ENCODE measurements at regions not wholly inside any gene's neighbourhood (a gene's known extent, or its start where the extent isn't known, plus 50 kb on each side); places are given as distances from the start of the nearest gene placed in this dataset.

GRCh38 chr13:72121466-72121865 is 254.5 kb upstream of the DACH1 start (continued):
- TF ChIP-seq ZBTB10 (CRISPR knock-in tag; IDR thresholded peaks at IDR 0.05; ENCODE audit: borderline replicate concordance): no peak
- TF ChIP-seq ZFAT (CRISPR knock-in tag; conservative IDR thresholded peaks at IDR 0.05): no peak

- Histone ChIP-seq H3K4me2 (ENCODE audit: low read depth, low read length) (no peak overlapping the region), H3K4me1 (ENCODE audit: insufficient read depth, low read length) (no peaks in the 10 kb centered on the region), H2AFZ (ENCODE audit: low read length) (no peak overlapping the region), H3K79me2 (ENCODE audit: insufficient read depth, low read length) (no peaks in the 10 kb centered on the region), H3K9ac (ENCODE audit: insufficient read depth, low read depth, low read length) (no peak overlapping the region), H3K9me3 (ENCODE audit: low read length) (no peaks in the 10 kb centered on the region), H4K20me1 (ENCODE audit: insufficient read depth, low read length) (no peaks in the 10 kb centered on the region), H3K4me3 (replicated peaks in 1 of 3; ENCODE audit: insufficient read depth in 1 of 3, low read depth in 2 of 3, low read length in 3 of 3) (no peak overlapping the region), H3K27me3 (ENCODE audit: control insufficient read depth in 1 of 2, insufficient read depth in 2 of 2, low read length in 2 of 2) (no peaks in the 10 kb centered on the region), H3K27ac (ENCODE audit: extremely low read length, insufficient read depth, low read length) (no peak overlapping the region), H3K36me3 (replicated peaks in 1 of 2; ENCODE audit: control insufficient read depth in 1 of 2, insufficient read depth in 2 of 2, low read length in 2 of 2) (no peaks in the 10 kb centered on the region)
- in situ Hi-C loops (cut with HindIII; ENCODE audit: extremely low pct_ligation_motif_present, low pct_unique_long_range_greater_than_20kb): no loop called here
- ChIA-PET POLR2A (no interaction called here), CTCF (ENCODE audit: low intra/inter-chr PET ratio, low total read pairs) (no interaction called here)
- TF ChIP-seq SCMH1 (CRISPR knock-in tag; IDR thresholded peaks at IDR 0.05; ENCODE audit: borderline replicate concordance) (no peak), HMG20A (CRISPR knock-in tag; IDR thresholded peaks at IDR 0.05; ENCODE audit: borderline replicate concordance) (no peak), ZNF572 (CRISPR knock-in tag; IDR thresholded peaks at IDR 0.05) (no peak), ZNF235 (CRISPR knock-in tag; IDR thresholded peaks at IDR 0.05; ENCODE audit: borderline replicate concordance) (no peak), ZNF207 (IDR thresholded peaks at IDR 0.05; ENCODE audit: borderline replicate concordance) (no peak), MAFK (conservative IDR thresholded peaks at IDR 0.05 in 1 of 2, IDR thresholded peaks at IDR 0.05 in 1 of 2; ENCODE audit: low read length in 2 of 2) (no peak), HNRNPK (IDR thresholded peaks at IDR 0.05; ENCODE audit: low read depth, low read length, poor library complexity, severe bottlenecking) (no peak)
- no peak for DNase-seq (ENCODE audit: low spot score)
- intact Hi-C loops (cut with micrococcal nuclease; ENCODE audit: unreplicated experiment): no loop called here
- ATAC-seq: no peak
- FAIRE-seq: no peak
- no TSS peak for BruUV-seq (replicated peaks)
- WGBS (ENCODE audit: low lambda C conversion rate): 2% methylated on average over 2 of the region's 2 CpGs
Observed at GRCh38 chr13:72120632-72121031, 253.6 kb upstream of the DACH1 start.
